ENCODE measurements at regions not wholly inside any gene's neighbourhood (a gene's known extent, or its start where the extent isn't known, plus 50 kb on each side); places are given as distances from the start of the nearest gene placed in this dataset.

DNA sequence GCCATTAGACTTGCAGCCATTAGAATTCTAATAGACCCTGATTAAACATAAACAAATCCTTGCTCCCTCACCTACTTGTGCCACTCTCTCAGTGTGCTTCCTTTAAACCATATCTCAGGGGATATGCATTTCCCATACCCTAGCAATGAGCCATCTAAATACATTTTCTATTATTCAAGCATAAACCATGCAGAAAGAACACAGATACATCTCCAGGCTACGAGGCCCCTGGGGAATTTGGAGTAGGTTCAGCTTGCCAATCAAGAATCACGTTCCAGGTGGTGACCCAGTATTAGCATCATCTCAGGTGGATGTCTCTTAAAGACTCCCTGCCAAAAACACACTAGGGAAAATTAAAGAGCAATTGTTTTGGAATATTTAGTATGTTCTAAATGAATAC is 93.0 kb upstream of the CCL21 start:
- H3K27ac Mint-ChIP-seq, result no peak overlapping the region
- ChIA-PET CTCF (no interaction called here), POLR2A (no interaction called here)
- TF ChIP-seq, protein P1, sequence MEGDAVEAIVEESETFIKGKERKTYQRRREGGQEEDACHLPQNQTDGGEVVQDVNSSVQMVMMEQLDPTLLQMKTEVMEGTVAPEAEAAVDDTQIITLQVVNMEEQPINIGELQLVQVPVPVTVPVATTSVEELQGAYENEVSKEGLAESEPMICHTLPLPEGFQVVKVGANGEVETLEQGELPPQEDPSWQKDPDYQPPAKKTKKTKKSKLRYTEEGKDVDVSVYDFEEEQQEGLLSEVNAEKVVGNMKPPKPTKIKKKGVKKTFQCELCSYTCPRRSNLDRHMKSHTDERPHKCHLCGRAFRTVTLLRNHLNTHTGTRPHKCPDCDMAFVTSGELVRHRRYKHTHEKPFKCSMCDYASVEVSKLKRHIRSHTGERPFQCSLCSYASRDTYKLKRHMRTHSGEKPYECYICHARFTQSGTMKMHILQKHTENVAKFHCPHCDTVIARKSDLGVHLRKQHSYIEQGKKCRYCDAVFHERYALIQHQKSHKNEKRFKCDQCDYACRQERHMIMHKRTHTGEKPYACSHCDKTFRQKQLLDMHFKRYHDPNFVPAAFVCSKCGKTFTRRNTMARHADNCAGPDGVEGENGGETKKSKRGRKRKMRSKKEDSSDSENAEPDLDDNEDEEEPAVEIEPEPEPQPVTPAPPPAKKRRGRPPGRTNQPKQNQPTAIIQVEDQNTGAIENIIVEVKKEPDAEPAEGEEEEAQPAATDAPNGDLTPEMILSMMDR (IDR thresholded peaks at IDR 0.05), result no peak
- no peaks in the 10 kb centered on the region for H3K4me1 Mint-ChIP-seq
- ATAC-seq (ENCODE audit: low read depth) (no peak), DNase-seq (no peak)
- no peaks in the 10 kb centered on the region for H3K36me3 Mint-ChIP-seq (ENCODE audit: low read depth)
- intact Hi-C loops (cut with micrococcal nuclease), result no loop called here
- H3K27me3 Mint-ChIP-seq, result peaks cover 21% of the 10 kb centered on the region
- no peak overlapping the region for H3K4me3 Mint-ChIP-seq
- H3K9me3 Mint-ChIP-seq, result peaks cover 7% of the 10 kb centered on the region

DNA sequence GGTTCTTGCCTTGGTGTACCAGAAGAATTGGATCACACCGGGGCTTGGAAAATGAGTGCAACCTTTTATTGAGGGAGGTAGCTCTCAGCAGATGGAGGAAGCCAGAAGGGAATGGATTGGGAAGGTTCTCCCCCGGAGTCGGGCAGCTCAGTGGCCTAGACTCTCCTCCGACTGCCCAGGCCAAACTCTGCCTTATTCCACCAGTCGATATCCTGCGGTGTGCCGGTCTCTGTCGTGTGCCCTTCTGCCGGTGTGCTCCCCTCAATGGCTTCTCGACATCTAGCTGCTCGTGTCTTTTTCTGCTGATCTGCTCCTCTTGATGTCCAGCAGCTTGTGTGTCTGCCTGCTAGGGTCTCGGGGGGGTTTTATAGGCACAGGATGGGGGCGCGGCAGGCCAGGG is 87.4 kb upstream of the CCL21 start:
- ChIA-PET POLR2A (interaction anchor here (0.7 kb wide), 1 partner anchor 305 kb away, joined by 6 read pairs; the partner anchor contains the start of gene STOML2), CTCF (no interaction called here)
- ATAC-seq (ENCODE audit: low read depth) (no peak), DNase-seq (no peak)
- no peaks in the 10 kb centered on the region for H3K36me3 Mint-ChIP-seq (ENCODE audit: low read depth)
- peaks cover 29% of the 10 kb centered on the region for H3K27me3 Mint-ChIP-seq
- TF ChIP-seq, protein P1 (IDR thresholded peaks at IDR 0.05), result no peak
- H3K9me3 Mint-ChIP-seq, result no peaks in the 10 kb centered on the region
- no peak overlapping the region for H3K4me3 Mint-ChIP-seq
- H3K27ac Mint-ChIP-seq, result no peak overlapping the region
- H3K4me1 Mint-ChIP-seq, result no peaks in the 10 kb centered on the region
- intact Hi-C loops (cut with micrococcal nuclease), result no loop called here

DNA sequence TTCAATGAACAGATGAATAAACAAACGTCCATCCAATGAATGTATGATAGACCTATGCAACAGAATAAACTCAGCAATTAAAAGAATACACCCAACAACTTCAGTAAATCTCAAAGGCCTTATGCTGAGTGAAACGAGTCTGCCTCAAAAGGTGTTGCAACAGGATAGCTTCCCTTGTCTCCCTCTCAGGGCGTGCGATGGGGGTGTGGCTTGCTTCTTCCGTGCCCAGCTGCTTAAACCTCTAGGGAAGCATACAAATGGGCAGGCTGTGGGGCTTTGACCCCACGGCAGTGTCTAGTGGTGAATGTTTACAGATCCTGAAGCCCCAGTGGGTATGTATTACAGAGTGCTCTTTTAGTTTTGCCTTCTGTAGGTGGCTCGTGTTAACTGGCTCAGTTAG is 87.0 kb upstream of the CCL21 start:
- Mint-ChIP-seq H3K36me3 (ENCODE audit: low read depth) (no peaks in the 10 kb centered on the region), H3K4me3 (no peak overlapping the region), H3K9me3 (no peaks in the 10 kb centered on the region), H3K27ac (no peak overlapping the region), H3K4me1 (no peaks in the 10 kb centered on the region), H3K27me3 (peaks cover 33% of the 10 kb centered on the region)
- ChIA-PET POLR2A (interaction anchor here (0.7 kb wide), 1 partner anchor 306 kb away, joined by 6 read pairs; the partner anchor contains the start of gene STOML2), CTCF (no interaction called here)
- intact Hi-C loops (cut with micrococcal nuclease), result no loop called here
- DNase-seq, result no peak
- TF ChIP-seq, protein P1 (IDR thresholded peaks at IDR 0.05), result no peak
- no peak for ATAC-seq (ENCODE audit: low read depth)

DNA sequence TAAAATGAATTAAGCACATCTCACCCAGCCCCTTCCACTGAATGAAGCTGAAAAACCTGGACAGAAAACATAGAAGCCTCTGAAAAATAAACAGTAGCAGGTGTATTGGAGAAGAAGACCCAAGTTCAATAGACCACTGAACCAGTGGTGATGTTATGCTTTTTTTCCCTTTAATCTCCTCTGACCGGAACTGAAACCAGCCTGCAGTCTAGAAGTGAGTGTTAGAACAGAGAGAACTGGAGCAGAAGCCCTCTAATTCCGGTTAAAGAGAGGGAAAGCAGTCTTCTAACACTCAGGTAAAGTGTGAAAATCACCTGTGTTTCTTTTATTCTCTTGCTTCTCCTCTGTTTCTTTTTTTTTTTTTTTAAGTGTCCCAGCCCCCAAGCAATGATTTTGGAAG is 83.5 kb upstream of the CCL21 start:
- Mint-ChIP-seq H3K36me3 (ENCODE audit: low read depth) (no peaks in the 10 kb centered on the region), H3K4me3 (no peak overlapping the region), H3K9me3 (no peaks in the 10 kb centered on the region), H3K27ac (no peak overlapping the region), H3K4me1 (no peaks in the 10 kb centered on the region), H3K27me3 (peaks cover 36% of the 10 kb centered on the region)
- intact Hi-C loops (cut with micrococcal nuclease), result no loop called here
- no peak for ATAC-seq (ENCODE audit: low read depth)
- CTCF ChIA-PET, result no interaction called here
- TF ChIP-seq, protein P1 (IDR thresholded peaks at IDR 0.05), result no peak
- POLR2A ChIA-PET, result no interaction called here
- DNase-seq, result no peak

DNA sequence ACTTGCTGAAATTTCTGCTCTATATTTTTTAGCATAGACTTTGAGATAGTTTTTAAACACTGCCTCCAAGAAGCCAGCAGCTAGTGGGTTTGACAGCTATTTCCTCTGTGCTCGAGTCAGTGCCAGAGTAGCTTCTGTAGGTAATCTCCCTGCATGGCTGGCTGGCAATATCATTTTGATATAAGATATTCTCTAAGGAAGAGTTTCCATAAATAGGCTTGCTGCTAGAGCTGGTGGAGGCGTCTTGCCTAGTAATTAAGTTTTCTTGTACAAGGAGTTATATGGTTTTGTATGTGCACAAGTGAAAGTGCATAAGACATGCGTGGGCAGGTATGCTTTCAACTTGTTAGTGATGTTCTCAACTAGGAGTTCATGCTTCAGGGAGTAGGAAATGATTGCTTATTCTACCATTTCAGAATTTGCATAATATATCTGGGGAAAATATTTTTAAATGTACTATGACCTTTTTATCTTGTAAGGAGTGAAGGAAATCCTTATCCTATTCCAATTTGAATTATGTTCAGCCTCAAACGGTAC is 74.1 kb upstream of the CCL21 start:
- CTCF ChIA-PET, result no interaction called here
- H3K4me3 Mint-ChIP-seq, result no peak overlapping the region
- peaks cover 21% of the 10 kb centered on the region for H3K27me3 Mint-ChIP-seq
- no peaks in the 10 kb centered on the region for H3K36me3 Mint-ChIP-seq (ENCODE audit: low read depth)
- no peak overlapping the region for H3K27ac Mint-ChIP-seq
- intact Hi-C loops (cut with micrococcal nuclease), result no loop called here
- TF ChIP-seq, protein P1 (IDR thresholded peaks at IDR 0.05), result no peak
- H3K9me3 Mint-ChIP-seq, result no peaks in the 10 kb centered on the region
- DNase-seq (no peak), ATAC-seq (ENCODE audit: low read depth) (no peak)
- POLR2A ChIA-PET, result no interaction called here
- no peaks in the 10 kb centered on the region for H3K4me1 Mint-ChIP-seq

Data from activated B cell treated with CpG ODN at 0.5 μM for 24 hours (primary cell).